ENCODE measurements at regions not wholly inside any gene's neighbourhood (a gene's known extent, or its start where the extent isn't known, plus 50 kb on each side); places are given as distances from the start of the nearest gene placed in this dataset.

DNA sequence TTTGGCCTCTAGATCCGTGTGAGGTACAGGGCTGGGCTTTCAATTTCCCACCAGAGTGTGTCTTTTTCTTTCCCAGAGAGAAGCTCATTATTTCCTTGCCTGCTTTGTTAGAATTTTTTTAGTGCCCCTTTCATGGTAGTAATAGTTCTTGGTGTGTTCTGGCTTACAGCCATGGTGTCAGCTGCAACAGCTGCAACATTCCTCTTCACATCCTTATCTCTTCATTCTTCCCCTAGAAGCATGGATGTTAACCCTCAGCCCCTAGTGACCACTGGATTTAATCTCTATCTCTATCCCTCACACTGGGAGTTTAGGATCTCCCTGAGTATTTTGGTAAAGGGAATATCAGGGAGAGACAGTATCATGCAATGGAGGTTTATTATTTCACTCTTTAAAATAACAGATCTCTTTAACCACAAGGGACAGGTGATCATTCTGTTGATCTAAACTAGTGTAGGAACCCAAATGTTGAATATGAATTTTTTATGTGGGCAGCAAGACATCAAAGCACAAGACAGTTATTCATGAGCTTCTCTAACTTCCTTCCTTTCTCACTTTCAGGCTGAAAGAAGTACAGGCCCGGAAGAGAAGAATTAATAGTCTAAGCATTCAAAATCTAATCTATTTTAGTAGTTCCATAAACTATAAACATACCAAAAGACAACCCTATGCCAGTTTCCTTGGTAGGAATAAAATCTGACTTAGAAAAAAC lies 160.2 kb downstream of the FAM170A start:
- DNase-seq (ENCODE audit: low spot score), result no peak

GRCh38 chr5:119792161-119792799 lies 162.9 kb downstream of the FAM170A start:
- no peak for DNase-seq (ENCODE audit: low spot score)

GRCh38 chr5:119795768-119796167 lies 166.4 kb downstream of the FAM170A start:
- DNase-seq (ENCODE audit: low spot score), result no peak

DNA sequence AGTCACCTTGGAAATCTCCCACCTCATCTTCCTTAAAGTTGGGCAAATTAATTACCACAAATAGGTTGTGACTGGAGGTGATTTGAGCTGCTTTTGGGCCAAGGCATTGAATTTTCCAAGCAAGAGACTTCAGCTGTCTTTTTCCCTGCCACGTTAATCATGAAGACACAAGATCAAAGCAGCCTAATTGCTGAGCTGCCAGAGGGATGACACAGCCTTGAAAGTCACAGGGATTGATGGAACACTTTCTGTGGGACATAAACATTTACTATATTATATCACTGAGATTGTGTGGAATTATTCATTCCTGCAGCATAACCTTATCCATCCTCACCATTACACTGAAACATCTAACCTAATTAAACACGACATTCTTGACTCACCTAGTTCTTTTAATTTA lies 172.2 kb downstream of the FAM170A start:
- no peak for DNase-seq (ENCODE audit: low spot score)

DNA sequence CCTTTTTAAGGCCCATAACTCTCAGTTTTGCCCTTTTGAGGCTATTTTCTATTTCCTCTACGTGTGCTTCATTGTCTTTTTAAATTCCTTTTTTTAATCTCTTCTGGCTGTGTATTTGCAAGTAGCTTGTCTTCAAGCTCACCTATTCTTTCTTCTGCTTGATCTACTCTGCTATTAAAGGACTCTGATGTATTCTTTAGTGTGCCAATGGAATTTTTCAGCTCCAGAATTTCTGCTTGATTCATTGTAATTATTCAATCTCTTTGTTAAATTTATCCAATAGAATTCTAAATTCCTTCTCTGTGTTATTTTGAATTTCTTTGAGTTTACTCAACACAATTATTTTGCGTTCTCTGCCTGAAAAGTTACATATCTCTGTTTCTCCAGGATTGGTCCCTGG lies 178.7 kb downstream of the FAM170A start:
- DNase-seq (ENCODE audit: low spot score), result no peak

GRCh38 chr5:119808474-119808873 lies 179.1 kb downstream of the FAM170A start:
- no peak for DNase-seq (ENCODE audit: low spot score)

DNA sequence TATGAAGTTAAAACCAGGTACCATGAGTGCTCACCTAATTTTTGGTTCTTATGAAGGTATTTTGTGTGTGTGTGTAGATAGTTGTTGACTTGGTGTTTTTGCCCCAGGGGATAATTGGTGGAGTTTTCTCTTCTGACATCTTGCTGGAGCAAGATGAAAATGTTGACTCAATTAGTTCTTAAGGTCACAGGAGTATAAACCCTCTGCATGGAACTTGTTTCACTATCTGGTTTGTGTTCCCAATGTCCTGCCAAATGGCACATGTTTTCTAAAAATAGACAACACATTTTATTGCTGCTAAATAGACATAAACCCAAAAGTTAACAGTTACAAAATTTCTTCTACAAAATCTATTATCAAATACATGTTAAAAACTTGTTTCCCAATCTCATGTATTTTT lies 180.9 kb downstream of the FAM170A start:
- no peak for DNase-seq (ENCODE audit: low spot score)

GRCh38 chr5:119811458-119811857 lies 182.1 kb downstream of the FAM170A start:
- no peak for DNase-seq (ENCODE audit: low spot score)

DNA sequence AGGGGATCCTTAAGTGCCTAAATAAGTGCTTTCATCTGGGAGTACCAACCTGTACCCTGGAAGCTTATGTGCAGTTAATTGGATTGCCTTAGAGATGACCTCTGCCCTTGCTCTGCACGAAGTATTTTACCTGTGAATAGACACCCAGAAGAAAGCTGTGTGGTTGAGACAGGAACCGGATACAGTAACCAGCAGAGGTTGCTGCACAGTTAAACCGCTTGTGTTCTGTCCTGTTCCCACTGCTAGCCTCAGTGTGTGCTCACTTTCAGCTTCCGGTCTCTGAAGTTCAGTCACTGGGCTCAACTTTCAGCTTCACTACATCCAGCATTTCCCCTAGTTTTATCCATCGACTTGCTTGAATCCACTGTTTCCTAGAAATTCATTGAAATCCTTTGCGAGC lies 185.3 kb downstream of the FAM170A start:
- no peak for DNase-seq (ENCODE audit: low spot score)

- no peak for DNase-seq (ENCODE audit: low spot score)
Measured at GRCh38 chr5:119816055-119816454, 186.7 kb downstream of the FAM170A start.

DNA sequence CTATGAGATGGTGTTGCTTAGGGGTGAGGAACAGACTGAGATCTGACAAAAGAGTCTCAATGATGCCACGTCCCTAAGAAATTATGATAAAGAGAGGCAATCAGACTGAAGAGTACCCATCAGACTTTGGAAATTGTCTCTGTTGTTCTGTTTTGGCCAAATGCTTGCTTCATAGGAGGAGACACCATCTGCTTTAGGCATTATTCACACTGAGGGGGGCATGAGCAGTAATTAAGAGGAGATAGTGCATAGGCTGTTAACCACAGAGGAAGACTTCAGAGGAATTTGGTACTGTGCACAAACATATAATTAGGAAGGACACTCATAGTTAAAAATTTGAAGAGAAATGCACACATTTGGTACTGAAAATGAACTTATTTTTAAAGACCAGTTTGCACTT lies 190.7 kb downstream of the FAM170A start:
- no peak for DNase-seq (ENCODE audit: low spot score)

DNA sequence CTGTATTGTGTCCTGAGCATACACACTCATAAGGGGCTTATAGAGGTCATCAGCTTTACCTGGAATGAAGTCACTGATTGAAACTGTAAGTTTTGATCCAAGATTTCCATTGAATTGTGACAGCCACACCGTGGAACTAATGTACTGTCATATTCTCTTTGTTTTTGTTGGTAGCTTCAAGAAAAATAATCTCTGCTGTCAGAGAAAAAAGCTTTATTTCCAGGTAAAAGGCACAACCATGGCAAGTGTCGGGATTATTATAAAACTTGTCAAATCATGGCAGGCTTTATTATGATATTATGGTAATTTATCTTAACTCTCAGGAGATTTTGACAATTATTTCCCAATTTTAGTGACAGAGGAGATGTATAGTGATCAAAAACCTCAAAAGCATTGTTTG lies 191.2 kb downstream of the FAM170A start:
- no peak for DNase-seq (ENCODE audit: low spot score)

- DNase-seq (ENCODE audit: low spot score), result no peak
Measured at GRCh38 chr5:119828541-119828940, 199.2 kb downstream of the FAM170A start.

DNA sequence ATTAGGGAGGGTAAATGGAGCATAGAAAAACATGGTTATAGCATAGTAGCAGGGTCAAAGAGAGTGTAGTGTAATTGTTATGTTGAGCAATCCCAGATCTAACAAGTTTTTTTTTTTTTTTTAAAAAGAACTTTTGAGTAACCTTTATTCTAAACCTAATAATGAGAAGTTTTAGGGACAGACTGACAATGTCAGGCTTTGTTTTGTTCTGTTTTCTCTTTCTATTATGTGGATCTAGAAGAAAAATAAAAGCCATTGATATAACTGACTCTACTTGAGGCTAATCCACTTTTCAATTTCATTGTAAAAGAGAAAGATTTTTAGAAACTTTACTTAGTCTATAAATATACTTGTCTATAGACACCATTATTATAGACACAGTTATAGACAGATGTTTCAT lies 200.0 kb downstream of the FAM170A start:
- DNase-seq (ENCODE audit: low spot score), result no peak

GRCh38 chr5:119833176-119833575 lies 203.8 kb downstream of the FAM170A start:
- no peak for DNase-seq (ENCODE audit: low spot score)

DNA sequence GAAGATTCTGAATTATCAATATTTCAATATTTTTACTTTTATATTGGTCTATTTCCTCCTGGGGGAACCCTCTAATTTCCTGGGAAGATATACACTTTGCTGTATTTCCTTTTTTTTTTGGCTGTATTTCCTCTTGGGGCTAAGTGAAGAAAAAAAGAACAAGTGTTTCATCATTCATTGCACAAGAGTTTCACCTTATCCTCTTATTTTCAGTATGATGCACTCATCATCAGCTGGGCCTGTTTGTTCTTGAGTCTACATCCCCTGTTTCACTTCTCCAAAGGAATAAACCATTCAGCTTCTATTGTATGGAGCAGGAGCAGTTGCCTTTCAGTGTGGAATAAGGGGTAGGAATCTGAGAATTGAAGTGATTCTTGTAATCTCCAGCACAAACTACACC lies 210.8 kb downstream of the FAM170A start:
- no peak for DNase-seq (ENCODE audit: low spot score)

DNA sequence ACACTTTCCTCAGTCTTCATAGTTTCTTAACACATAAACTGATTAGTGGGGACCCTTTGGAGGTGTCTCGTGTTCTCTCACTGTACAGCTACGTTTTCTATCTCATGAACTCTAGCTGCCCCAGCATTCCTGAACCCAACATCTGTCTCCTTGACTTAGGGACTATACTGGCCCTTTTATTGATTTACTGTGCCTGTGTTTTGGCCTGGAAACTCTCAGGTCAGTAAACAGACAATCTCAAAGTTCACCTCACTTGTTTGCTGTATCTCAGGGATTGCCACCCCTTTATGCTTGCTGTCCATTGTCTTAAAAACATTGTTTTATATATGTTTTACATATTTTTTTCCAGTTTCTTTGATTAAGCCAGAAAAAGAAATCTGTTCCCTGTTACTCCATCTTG lies 222.8 kb downstream of the FAM170A start:
- DNase-seq (ENCODE audit: low spot score), result no peak

DNA sequence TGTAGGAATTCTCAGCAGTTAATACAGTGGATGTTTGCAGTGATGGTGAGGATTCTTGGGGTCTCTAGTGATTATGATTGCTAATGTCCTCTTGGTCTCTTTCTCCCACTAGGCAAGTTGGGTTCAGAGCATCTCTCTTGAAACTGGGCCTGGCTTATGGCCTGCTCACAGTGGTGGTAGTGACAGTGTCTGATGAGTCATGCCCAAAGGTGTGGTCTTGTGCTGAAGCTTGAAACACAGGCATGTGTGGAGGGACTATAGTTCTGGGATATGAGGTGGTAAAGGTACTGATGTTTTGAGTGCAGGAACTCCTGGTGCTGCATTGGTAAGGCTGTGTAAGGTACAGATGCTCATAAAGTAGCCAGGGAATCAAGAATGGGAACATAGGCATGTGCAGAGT lies 231.1 kb downstream of the FAM170A start:
- DNase-seq (ENCODE audit: low spot score), result no peak

GRCh38 chr5:119862619-119863018 lies 233.3 kb downstream of the FAM170A start:
- no peak for DNase-seq (ENCODE audit: low spot score)

DNA sequence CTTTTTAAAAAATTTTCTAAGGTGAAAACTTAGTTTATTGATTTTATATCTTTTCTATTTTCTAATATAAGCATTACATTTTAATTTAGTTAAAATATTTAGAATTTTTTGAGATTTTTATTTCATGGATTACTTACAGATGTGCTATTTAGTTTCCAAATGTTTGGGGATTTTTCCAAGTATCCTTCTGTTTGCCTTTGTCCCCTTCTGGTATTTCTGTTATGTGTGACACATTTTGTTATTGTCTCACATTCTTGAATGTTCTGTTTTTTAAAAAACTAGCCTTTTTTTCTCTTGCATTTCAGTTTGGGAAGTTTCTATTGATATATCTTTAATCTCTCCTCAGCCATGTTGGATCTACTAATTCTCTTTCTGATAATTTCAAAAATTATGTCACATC lies 234.9 kb downstream of the FAM170A start:
- DNase-seq (ENCODE audit: low spot score), result no peak

DNA sequence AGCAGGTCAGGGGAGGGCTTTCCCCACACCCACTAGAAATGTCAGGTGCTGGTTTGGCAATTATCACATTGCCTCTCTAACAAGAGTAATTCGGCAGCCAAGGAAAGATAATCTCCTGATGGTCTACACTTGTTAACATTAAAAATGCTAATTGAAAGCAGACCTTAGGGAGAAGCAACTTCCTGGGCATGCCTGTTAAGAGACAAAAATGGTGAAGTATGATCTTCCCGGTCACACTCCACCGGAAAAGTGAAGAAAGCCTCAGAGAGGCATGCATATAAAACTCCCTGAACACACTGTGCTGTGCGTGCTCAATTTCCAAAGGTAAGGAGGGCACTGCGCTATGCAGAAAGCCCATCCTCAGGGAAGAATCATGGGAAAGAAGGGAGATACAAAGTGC lies 244.3 kb downstream of the FAM170A start:
- DNase-seq (ENCODE audit: low spot score), result no peak

GRCh38 chr5:119876522-119876921 lies 247.2 kb downstream of the FAM170A start:
- DNase-seq (ENCODE audit: low spot score), result no peak

DNA sequence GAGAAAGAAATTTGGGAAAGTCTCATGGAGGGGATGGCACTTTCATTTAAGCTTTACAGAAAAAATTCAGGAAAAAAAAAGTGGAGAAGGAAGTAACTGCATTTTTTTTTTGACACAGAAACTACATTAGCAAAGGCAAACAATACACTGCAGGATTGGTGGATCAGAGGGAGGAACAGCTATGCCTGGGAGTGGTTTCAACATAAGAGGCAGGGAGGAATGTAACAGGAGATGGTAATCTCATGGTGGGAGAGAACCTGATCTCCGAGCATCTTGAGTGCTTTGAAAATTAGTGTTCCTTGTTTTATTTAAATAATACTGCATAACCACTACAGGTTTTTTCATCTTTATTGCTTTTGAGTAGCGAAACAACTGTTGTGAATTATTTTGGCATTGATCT lies 249.4 kb downstream of the FAM170A start:
- DNase-seq (ENCODE audit: low spot score), result peak; percentile 52

DNA sequence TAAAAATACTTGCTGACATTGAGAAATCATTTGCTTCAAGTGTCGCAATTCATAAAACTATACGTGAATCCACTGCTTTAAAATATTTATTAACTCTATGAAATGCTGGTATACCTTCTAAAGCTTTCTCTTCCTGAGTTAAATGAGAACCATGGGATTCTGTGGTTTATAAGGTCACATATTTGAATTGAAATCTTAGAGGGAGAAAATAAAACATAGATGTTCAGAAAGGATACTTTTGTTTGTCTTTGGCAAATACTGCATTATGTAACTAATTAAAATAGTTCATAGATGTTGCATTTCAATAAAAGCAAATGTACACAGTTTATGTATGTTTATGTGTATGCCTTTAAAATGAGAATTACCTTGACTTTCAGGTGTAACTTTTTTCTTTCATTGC lies 250.1 kb downstream of the FAM170A start:
- no peak for DNase-seq (ENCODE audit: low spot score)
